ENCODE measurements at regions not wholly inside any gene's neighbourhood (a gene's known extent, or its start where the extent isn't known, plus 50 kb on each side); places are given as distances from the start of the nearest gene placed in this dataset.

DNA sequence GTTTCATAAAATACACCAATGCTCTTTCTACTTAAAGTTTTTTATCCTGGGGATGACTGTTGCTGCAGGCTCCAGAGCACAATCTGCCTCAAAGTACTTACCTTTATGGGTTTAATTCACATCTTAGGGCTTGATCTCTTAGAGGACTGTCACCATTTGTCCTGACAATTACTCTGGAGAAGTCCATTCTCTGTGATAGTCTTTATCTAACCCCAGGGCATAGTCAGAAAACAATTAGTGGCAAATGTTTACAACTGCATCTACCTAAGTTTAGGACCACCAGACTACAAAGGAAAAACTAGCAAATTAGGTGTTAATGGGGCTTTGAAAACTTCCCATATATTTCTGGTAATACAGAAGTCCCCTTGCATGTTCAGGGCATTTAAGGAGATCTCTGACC is 973.5 kb downstream of the JRKL start:
- H3K4ac ChIP-seq (ENCODE audit: low read depth, low read length) = no peak overlapping the region
- no peak overlapping the region for H4K5ac ChIP-seq (ENCODE audit: insufficient read length, low read depth, low read length)
- no peak overlapping the region for H2AFZ ChIP-seq (ENCODE audit: low read length)
- no peak overlapping the region for H4K91ac ChIP-seq (ENCODE audit: insufficient read length, low read depth, low read length)
- no peak overlapping the region for H3K14ac ChIP-seq (ENCODE audit: insufficient read depth, low read length)
- no peaks in the 10 kb centered on the region for H3K27me3 ChIP-seq (ENCODE audit: insufficient read depth, low read length)
- no peaks in the 10 kb centered on the region for H4K20me1 ChIP-seq (ENCODE audit: control insufficient read depth, insufficient read depth, insufficient read length)
- no peak overlapping the region for H3K9ac ChIP-seq (ENCODE audit: extremely low read depth, insufficient read length, low read length)
- no peak for DNase-seq
- no peaks in the 10 kb centered on the region for H3K79me1 ChIP-seq (ENCODE audit: insufficient read depth, low read depth, low read length, poor library complexity, severe bottlenecking)
- H3K9me3 Mint-ChIP-seq = peaks cover 0 to 3% of the 10 kb centered on the region in 2 experiments; a peak in 3 of 5 replicates
- no peaks in the 10 kb centered on the region for H3K27me3 Mint-ChIP-seq (ENCODE audit: low read depth)
- no peak overlapping the region for H4K8ac ChIP-seq (replicated peaks; ENCODE audit: insufficient read length, low read depth, low read length)
- H2BK15ac ChIP-seq (ENCODE audit: low read depth, low read length) = no peak overlapping the region
- H2BK20ac ChIP-seq (ENCODE audit: low read depth, low read length, poor library complexity, severe bottlenecking) = no peak overlapping the region
- H3K23ac ChIP-seq (ENCODE audit: insufficient read length, low read depth, low read length) = no peak overlapping the region
- no peak overlapping the region for H3K4me2 ChIP-seq (ENCODE audit: insufficient read depth, insufficient read length, low read length)
- H3K56ac ChIP-seq (ENCODE audit: insufficient read length, low read depth, low read length) = no peak overlapping the region
- no peak overlapping the region for H3K4me3 Mint-ChIP-seq
- no peak overlapping the region for H2BK12ac ChIP-seq (ENCODE audit: insufficient read length, low read depth, low read length)
- no peak overlapping the region for H3K27ac ChIP-seq (ENCODE audit: insufficient read length, low read depth, low read length)
- no peaks in the 10 kb centered on the region for H3K23me2 ChIP-seq (ENCODE audit: insufficient read length, low read depth, low read length, poor library complexity, severe bottlenecking)
- H2AK5ac ChIP-seq (ENCODE audit: insufficient read length, low read length) = no peak overlapping the region
- H3K4me1 ChIP-seq (ENCODE audit: insufficient read depth, low read length) = no peaks in the 10 kb centered on the region
- H3K9me3 ChIP-seq (ENCODE audit: control insufficient read depth, low read depth, low read length) = no peaks in the 10 kb centered on the region
- TF ChIP-seq CTCF (conservative IDR thresholded peaks at IDR 0.05) = no peak
- H3K4me1 Mint-ChIP-seq = no peaks in the 10 kb centered on the region
- H2BK5ac ChIP-seq (ENCODE audit: insufficient read length, low read length) = no peak overlapping the region
- no peaks in the 10 kb centered on the region; a peak in 2 of 7 replicates for H3K36me3 Mint-ChIP-seq (ENCODE audit: insufficient read depth in 1 of 3, low read depth in 3 of 3)
- H3K79me2 ChIP-seq (ENCODE audit: insufficient read depth, low read length) = no peaks in the 10 kb centered on the region
- no peak overlapping the region for H3K27ac Mint-ChIP-seq
- no peak overlapping the region for H3T11ph ChIP-seq (ENCODE audit: low read length)
- no peak overlapping the region for H3K18ac ChIP-seq (ENCODE audit: insufficient read length, low read depth, low read length)
- no peak overlapping the region for H2BK120ac ChIP-seq (ENCODE audit: low read depth, low read length, poor library complexity, severe bottlenecking)
